ENCODE measurements at regions not wholly inside any gene's neighbourhood (a gene's known extent, or its start where the extent isn't known, plus 50 kb on each side); places are given as distances from the start of the nearest gene placed in this dataset.

DNA sequence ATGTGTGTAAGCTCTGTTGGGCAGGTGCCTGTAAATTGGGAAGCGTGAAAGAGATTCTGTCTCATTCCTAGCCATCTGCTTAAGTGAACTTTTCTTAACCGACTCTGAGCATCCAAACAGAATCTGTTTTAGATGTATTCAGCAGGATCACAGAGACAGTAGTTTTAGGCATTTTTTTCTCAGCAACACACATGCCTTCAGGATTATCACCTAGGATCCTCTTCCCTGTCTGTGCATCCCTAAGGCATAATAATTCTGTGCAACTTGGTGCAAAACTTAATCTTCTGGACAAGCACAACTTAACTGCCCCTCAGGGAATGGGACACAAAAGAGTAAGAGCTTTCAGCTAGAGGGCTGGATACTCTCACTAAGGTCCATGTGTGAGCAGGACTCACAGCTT, 284.8 kb downstream of the C7orf25 start:
- Histone ChIP-seq H3K4me3 (ENCODE audit: insufficient read depth, low read length, poor library complexity, severe bottlenecking) (no peak overlapping the region), H3K4me2 (ENCODE audit: low read depth, low read length, poor library complexity, severe bottlenecking) (no peak overlapping the region), H3K9me3 (ENCODE audit: insufficient read depth, low read length) (no peaks in the 10 kb centered on the region), H3K9me2 (replicated peaks; ENCODE audit: insufficient read depth, low read length) (no peaks in the 10 kb centered on the region), H3K79me2 (ENCODE audit: insufficient read depth, low read length) (no peaks in the 10 kb centered on the region), H3F3A (ENCODE audit: insufficient read depth) (no peaks in the 10 kb centered on the region), H2AFZ (ENCODE audit: low read depth, low read length, severe bottlenecking) (no peak overlapping the region), H3K27me3 (ENCODE audit: low read length) (no peaks in the 10 kb centered on the region), H3K9ac (ENCODE audit: low read length) (no peak overlapping the region), H3K36me3 (ENCODE audit: low read length) (no peaks in the 10 kb centered on the region), H3K27ac (ENCODE audit: low read depth, low read length) (no peak overlapping the region), H4K20me1 (ENCODE audit: low read depth, low read length) (no peaks in the 10 kb centered on the region)
- TF ChIP-seq EZH2phosphoT487 (conservative IDR thresholded peaks at IDR 0.05; ENCODE audit: low read length): no peak
- TF ChIP-seq, protein P1, sequence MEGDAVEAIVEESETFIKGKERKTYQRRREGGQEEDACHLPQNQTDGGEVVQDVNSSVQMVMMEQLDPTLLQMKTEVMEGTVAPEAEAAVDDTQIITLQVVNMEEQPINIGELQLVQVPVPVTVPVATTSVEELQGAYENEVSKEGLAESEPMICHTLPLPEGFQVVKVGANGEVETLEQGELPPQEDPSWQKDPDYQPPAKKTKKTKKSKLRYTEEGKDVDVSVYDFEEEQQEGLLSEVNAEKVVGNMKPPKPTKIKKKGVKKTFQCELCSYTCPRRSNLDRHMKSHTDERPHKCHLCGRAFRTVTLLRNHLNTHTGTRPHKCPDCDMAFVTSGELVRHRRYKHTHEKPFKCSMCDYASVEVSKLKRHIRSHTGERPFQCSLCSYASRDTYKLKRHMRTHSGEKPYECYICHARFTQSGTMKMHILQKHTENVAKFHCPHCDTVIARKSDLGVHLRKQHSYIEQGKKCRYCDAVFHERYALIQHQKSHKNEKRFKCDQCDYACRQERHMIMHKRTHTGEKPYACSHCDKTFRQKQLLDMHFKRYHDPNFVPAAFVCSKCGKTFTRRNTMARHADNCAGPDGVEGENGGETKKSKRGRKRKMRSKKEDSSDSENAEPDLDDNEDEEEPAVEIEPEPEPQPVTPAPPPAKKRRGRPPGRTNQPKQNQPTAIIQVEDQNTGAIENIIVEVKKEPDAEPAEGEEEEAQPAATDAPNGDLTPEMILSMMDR (IDR thresholded peaks at IDR 0.05; ENCODE audit: insufficient read depth, low read length, poor library complexity, severe bottlenecking): no peak

DNA sequence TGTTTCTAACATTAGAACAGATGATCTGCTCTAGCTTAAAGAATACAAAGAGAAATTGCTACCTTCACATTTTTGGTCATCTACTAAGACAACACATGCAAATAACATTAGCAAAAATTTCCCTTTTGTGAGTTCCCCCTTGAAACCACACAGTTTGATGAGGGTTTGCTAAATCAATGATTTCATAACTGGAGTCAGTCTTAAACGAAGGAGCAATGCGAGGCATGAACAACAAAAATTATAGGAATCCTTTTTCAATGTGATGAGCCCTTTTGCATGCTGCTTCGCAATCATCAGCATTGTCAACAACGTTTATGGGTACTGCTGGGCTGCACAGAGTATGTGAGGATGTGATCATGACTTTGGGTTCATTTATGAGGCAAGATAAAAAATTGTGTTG, 286.4 kb downstream of the C7orf25 start:
- H3K9me2 ChIP-seq (replicated peaks; ENCODE audit: insufficient read depth, low read length): no peaks in the 10 kb centered on the region
- H3K4me3 ChIP-seq (ENCODE audit: insufficient read depth, low read length, poor library complexity, severe bottlenecking): no peak overlapping the region
- H3K9me3 ChIP-seq (ENCODE audit: insufficient read depth, low read length): no peaks in the 10 kb centered on the region
- no peaks in the 10 kb centered on the region for H3F3A ChIP-seq (ENCODE audit: insufficient read depth)
- H3K27me3 ChIP-seq (ENCODE audit: low read length): no peaks in the 10 kb centered on the region
- TF ChIP-seq, protein P1 (IDR thresholded peaks at IDR 0.05; ENCODE audit: insufficient read depth, low read length, poor library complexity, severe bottlenecking): no peak
- no peak for TF ChIP-seq EZH2phosphoT487 (conservative IDR thresholded peaks at IDR 0.05; ENCODE audit: low read length)
- H3K79me2 ChIP-seq (ENCODE audit: insufficient read depth, low read length): no peaks in the 10 kb centered on the region
- H3K36me3 ChIP-seq (ENCODE audit: low read length): no peaks in the 10 kb centered on the region
- no peak overlapping the region for H3K27ac ChIP-seq (ENCODE audit: low read depth, low read length)
- H3K9ac ChIP-seq (ENCODE audit: low read length): no peak overlapping the region
- H3K4me2 ChIP-seq (ENCODE audit: low read depth, low read length, poor library complexity, severe bottlenecking): no peak overlapping the region
- H4K20me1 ChIP-seq (ENCODE audit: low read depth, low read length): no peaks in the 10 kb centered on the region
- no peak overlapping the region for H2AFZ ChIP-seq (ENCODE audit: low read depth, low read length, severe bottlenecking)

DNA sequence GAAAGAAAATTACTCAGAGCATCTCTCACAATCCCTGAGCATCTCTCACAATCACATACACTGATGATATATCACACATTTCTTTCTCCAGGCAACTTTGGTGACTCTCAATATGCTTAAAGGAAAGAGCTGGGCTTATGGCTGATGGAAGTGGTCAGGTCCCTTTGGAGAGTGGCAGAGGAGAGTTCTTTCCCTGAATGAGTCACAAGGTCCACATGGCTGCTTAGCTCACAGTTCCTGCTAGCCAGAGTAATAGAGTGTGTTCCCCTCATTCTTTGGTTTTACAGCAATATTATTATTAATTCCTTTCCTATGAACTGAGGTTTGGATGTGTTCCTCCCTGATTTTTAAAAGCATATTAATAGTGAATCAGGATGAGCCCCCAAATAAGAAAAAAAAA, 287.4 kb downstream of the C7orf25 start:
- no peak overlapping the region for H3K27ac ChIP-seq (ENCODE audit: low read depth, low read length)
- no peaks in the 10 kb centered on the region for H3K36me3 ChIP-seq (ENCODE audit: low read length)
- no peak overlapping the region for H3K4me3 ChIP-seq (ENCODE audit: insufficient read depth, low read length, poor library complexity, severe bottlenecking)
- H3K4me2 ChIP-seq (ENCODE audit: low read depth, low read length, poor library complexity, severe bottlenecking): no peak overlapping the region
- H3K9ac ChIP-seq (ENCODE audit: low read length): no peak overlapping the region
- H3K27me3 ChIP-seq (ENCODE audit: low read length): no peaks in the 10 kb centered on the region
- H4K20me1 ChIP-seq (ENCODE audit: low read depth, low read length): no peaks in the 10 kb centered on the region
- no peak overlapping the region for H2AFZ ChIP-seq (ENCODE audit: low read depth, low read length, severe bottlenecking)
- TF ChIP-seq, protein P1 (IDR thresholded peaks at IDR 0.05; ENCODE audit: insufficient read depth, low read length, poor library complexity, severe bottlenecking): no peak
- no peak for TF ChIP-seq EZH2phosphoT487 (conservative IDR thresholded peaks at IDR 0.05; ENCODE audit: low read length)
- H3K79me2 ChIP-seq (ENCODE audit: insufficient read depth, low read length): no peaks in the 10 kb centered on the region
- no peaks in the 10 kb centered on the region for H3K9me3 ChIP-seq (ENCODE audit: insufficient read depth, low read length)
- no peaks in the 10 kb centered on the region for H3K9me2 ChIP-seq (replicated peaks; ENCODE audit: insufficient read depth, low read length)
- H3F3A ChIP-seq (ENCODE audit: insufficient read depth): no peaks in the 10 kb centered on the region

Measured in SU-DHL-6 (cell line).